ENCODE measurements at regions not wholly inside any gene's neighbourhood (a gene's known extent, or its start where the extent isn't known, plus 50 kb on each side); places are given as distances from the start of the nearest gene placed in this dataset.

DNA sequence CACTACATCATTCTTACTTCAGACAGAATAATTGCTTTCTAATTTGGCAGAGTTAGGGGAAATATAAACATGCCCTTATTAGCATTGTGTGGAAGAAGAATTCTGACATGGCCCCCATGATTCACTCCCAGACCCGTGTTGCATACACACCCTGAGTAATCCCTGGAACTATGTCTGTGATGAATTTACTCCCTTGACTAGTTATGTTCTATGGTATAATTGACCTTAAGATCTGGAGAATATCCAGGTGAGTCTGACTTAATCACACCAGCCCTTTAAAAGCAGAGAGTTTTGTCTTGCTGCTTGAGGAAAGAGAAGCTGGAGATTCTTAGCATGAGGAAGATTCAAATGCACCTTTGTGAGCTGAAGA is 262.9 kb downstream of the SOX4 start:
- no peak for DNase-seq
- no peak overlapping the region for H3K4me3 Mint-ChIP-seq
- H3K27ac Mint-ChIP-seq, result no peak overlapping the region
- peaks cover 31% of the 10 kb centered on the region for H3K9me3 Mint-ChIP-seq
- H3K4me1 Mint-ChIP-seq, result peaks cover 8% of the 10 kb centered on the region
- H3K27me3 Mint-ChIP-seq (ENCODE audit: low read depth, poor library complexity), result no peaks in the 10 kb centered on the region
- TF ChIP-seq, protein P1, sequence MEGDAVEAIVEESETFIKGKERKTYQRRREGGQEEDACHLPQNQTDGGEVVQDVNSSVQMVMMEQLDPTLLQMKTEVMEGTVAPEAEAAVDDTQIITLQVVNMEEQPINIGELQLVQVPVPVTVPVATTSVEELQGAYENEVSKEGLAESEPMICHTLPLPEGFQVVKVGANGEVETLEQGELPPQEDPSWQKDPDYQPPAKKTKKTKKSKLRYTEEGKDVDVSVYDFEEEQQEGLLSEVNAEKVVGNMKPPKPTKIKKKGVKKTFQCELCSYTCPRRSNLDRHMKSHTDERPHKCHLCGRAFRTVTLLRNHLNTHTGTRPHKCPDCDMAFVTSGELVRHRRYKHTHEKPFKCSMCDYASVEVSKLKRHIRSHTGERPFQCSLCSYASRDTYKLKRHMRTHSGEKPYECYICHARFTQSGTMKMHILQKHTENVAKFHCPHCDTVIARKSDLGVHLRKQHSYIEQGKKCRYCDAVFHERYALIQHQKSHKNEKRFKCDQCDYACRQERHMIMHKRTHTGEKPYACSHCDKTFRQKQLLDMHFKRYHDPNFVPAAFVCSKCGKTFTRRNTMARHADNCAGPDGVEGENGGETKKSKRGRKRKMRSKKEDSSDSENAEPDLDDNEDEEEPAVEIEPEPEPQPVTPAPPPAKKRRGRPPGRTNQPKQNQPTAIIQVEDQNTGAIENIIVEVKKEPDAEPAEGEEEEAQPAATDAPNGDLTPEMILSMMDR (IDR thresholded peaks at IDR 0.05), result no peak
- peaks cover 86% of the 10 kb centered on the region for H3K36me3 Mint-ChIP-seq (ENCODE audit: low read depth)

DNA sequence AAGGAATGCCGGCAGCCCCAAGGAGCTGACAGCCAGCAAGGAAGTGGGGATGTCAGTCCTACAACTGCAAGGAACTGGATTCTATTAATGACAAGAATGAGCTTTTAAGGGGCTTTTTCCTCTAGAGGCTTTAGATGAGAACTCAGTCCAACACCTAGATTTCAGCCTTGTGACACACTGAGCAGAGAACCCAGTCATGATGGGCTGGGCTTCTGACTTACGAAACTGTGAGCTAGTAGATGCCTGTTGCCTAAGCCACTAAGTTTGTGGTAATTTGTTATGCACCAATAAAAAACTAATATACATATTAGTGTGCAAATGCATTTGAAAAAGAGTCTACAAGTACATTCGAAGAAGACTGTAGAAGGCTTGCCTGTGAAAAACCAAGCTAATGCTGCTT is 263.3 kb downstream of the SOX4 start:
- peaks cover 8% of the 10 kb centered on the region for H3K4me1 Mint-ChIP-seq
- H3K4me3 Mint-ChIP-seq, result no peak overlapping the region
- H3K9me3 Mint-ChIP-seq, result peaks cover 31% of the 10 kb centered on the region
- H3K27me3 Mint-ChIP-seq (ENCODE audit: low read depth, poor library complexity), result no peaks in the 10 kb centered on the region
- TF ChIP-seq, protein P1 (IDR thresholded peaks at IDR 0.05), result no peak
- no peak for DNase-seq
- no peak overlapping the region for H3K27ac Mint-ChIP-seq
- peaks cover 90% of the 10 kb centered on the region for H3K36me3 Mint-ChIP-seq (ENCODE audit: low read depth)

DNA sequence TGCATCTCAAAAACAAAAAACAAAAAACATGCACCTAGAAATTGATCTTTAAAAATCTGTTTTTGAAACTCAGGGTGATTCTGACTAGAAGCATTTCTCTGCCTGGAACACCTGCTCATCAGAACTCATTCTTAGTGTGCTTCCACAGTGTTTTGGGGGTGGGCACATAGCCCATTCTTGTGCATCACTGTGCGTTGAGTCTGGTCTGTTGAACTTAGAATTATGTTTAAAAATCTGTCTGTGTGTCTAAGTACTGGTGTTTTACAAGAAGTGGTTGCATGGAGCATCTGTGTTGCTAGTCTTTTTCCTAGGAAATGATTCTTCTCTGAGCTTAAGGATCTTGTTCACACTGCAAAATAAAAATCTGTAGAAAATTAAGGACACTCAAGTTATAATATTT is 264.5 kb downstream of the SOX4 start:
- Mint-ChIP-seq H3K27me3 (ENCODE audit: low read depth, poor library complexity) (peaks cover under 1% of the 10 kb centered on the region), H3K4me3 (no peak overlapping the region), H3K4me1 (peaks cover under 1% of the 10 kb centered on the region), H3K27ac (peak overlapping the region; percentile 14), H3K36me3 (ENCODE audit: low read depth) (peaks cover 93% of the 10 kb centered on the region), H3K9me3 (peaks cover 30% of the 10 kb centered on the region)
- DNase-seq, result no peak
- TF ChIP-seq, protein P1 (IDR thresholded peaks at IDR 0.05), result no peak

DNA sequence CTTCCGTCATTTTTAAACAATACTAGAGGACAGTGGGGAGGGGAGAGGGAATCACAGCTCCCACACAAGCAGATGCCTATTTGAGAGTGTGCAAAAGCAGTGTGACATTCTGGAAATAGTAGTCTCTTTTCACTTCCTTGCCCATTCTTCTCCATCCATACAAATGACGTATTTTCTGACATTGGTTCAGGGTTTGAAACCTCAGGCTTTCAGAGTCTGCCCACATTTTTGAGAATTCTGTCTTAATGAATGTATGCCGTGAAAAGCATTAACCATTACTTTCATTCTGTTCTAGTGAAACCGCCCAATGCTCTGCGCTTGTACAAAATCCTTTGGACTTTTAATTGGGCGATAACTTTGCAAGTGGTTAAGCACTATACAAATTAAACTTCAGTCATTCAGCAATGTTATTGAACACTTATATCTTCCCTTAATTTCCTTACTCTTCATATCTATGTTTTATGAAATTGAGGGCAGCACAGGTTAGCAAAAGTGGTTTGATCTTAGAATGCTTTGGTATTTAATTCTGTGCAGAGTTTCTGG is 265.7 kb downstream of the SOX4 start:
- Mint-ChIP-seq H3K36me3 (ENCODE audit: low read depth) (peaks cover 93% of the 10 kb centered on the region), H3K4me3 (no peak overlapping the region), H3K27me3 (ENCODE audit: low read depth, poor library complexity) (peaks cover 3% of the 10 kb centered on the region), H3K27ac (peak overlapping the region; percentile 45), H3K9me3 (peaks cover 28% of the 10 kb centered on the region), H3K4me1 (no peaks in the 10 kb centered on the region)
- TF ChIP-seq, protein P1 (IDR thresholded peaks at IDR 0.05), result no peak
- DNase-seq, result no peak

DNA sequence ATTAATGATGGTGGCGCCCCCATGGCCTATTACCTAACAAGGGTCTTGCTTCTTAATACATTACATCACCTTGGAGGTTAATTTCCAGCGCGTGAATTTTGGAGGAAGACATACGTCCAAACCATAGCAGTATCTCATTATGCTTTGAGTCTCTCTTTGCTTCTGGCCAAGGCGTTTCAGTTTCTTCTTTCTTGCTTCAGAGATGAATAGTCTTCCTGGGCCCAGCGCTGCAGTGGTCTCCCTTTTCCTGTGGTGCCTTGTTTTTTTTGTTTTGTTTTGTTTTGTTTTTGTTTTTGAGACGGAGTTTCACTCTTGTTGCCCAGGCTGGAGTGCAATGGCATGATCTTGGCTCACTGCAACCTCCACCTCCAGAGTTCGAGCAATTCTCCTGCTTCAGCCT is 268.4 kb downstream of the SOX4 start:
- peaks cover 15% of the 10 kb centered on the region for H3K9me3 Mint-ChIP-seq

DNA sequence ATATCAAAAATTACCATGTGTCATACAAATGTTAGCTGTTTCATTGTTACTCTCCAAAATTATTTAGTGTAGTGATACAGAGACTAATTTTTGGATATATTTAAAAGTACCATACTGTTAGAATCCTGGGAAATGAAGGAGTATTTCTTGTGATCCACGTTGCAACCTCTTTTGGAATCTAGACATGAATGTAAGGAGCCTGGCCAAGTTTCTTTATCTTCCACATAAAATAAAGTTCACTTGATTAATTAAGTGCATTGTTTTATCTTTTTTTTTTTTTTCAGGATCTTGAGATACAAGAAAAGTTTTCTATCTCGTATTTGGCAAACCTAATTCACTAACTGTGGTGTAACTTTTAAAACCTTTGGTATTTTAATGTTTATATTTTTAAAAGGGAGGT is 270.7 kb downstream of the SOX4 start:
- Mint-ChIP-seq H3K4me1 (peaks cover 12% of the 10 kb centered on the region), H3K4me3 (no peak overlapping the region), H3K27ac (no peak overlapping the region), H3K9me3 (peaks cover 15% of the 10 kb centered on the region), H3K27me3 (ENCODE audit: low read depth, poor library complexity) (peaks cover 3% of the 10 kb centered on the region), H3K36me3 (ENCODE audit: low read depth) (peaks cover 67% of the 10 kb centered on the region)
- TF ChIP-seq, protein P1 (IDR thresholded peaks at IDR 0.05), result no peak
- DNase-seq, result no peak

More for the DNA sequence above, 268.4 kb downstream of the SOX4 start:
- TF ChIP-seq, protein P1 (IDR thresholded peaks at IDR 0.05), result no peak
- Mint-ChIP-seq H3K27me3 (ENCODE audit: low read depth, poor library complexity) (peaks cover 3% of the 10 kb centered on the region), H3K4me1 (no peaks in the 10 kb centered on the region), H3K27ac (no peak overlapping the region), H3K36me3 (ENCODE audit: low read depth) (peaks cover 81% of the 10 kb centered on the region), H3K4me3 (no peak overlapping the region)
- DNase-seq, result no peak
